ENCODE measurements at regions not wholly inside any gene's neighbourhood (a gene's known extent, or its start where the extent isn't known, plus 50 kb on each side); places are given as distances from the start of the nearest gene placed in this dataset.

DNA sequence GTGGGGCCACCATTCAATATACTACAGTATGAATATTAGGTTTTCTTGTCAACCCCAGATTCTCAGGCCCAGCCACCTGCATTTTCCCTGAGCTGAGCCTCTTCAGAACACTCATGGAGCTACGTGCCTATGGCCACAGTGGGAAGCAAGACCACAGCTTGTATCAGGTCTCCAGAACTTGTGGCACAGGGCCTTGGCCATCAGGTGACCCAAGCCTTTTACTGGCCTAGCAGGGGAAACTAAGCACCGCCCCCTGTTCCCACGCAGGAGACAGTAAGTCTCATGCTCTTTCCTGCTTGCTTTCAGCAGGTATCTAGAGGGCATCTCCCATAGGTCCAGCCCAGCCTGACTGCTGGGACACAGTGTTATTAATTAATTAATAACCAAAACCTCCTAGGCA, 138.4 kb upstream of the MAMLD1 start:
- H3K36me3 ChIP-seq (ENCODE audit: control insufficient read depth in 2 of 3, insufficient read depth in 3 of 3, low read length in 3 of 3): no peaks in the 10 kb centered on the region
- Mint-ChIP-seq H3K9me3 (no peaks in the 10 kb centered on the region), H3K27ac (no peak overlapping the region), H3K27me3 (peaks cover 0 to 4% (median 0%) of the 10 kb centered on the region in 5 donors), H3K4me1 (peaks cover 0 to 3% (median 0%) of the 10 kb centered on the region in 7 donors), H3K4me3 (no peak overlapping the region), H3K36me3 (no peaks in the 10 kb centered on the region)
- H3K9me3 ChIP-seq (ENCODE audit: control insufficient read depth in 2 of 3, low read length in 3 of 3): no peaks in the 10 kb centered on the region
- no peak overlapping the region for H3K4me3 ChIP-seq (ENCODE audit: low read length)
- intact Hi-C loops (cut with micrococcal nuclease): no loop called here
- ChIA-PET POLR2A (no interaction called here), CTCF (no interaction called here)
- H3K4me1 ChIP-seq (ENCODE audit: control insufficient read depth in 2 of 2, insufficient read depth in 2 of 2, low read length in 2 of 2): no peaks in the 10 kb centered on the region
- no peaks in the 10 kb centered on the region for H3K27me3 ChIP-seq (ENCODE audit: control insufficient read depth in 2 of 2, insufficient read depth in 2 of 2, low read length in 2 of 2)
- ATAC-seq: no peak
- H3K27ac ChIP-seq (ENCODE audit: low read depth, low read length): no peak overlapping the region
- no peak for DNase-seq

DNA sequence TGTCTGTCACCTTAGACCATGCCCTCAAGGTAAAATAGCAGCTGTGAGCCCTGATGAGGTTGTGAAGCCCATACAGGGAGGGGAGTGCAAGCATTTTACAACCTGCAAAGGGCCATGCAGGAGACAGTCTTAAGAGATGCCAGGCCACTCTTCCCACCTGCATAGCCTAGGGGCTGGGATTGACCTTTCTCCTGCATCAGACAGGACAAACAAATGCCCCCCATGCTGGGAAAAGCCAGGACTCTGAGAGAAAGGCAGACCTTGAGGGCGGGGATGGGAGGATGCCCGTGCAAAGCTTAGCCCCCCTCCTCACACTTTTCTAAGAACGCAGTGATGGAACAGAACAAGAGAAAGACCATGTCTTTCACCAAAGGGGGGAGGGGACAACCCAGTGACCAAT, 137.9 kb upstream of the MAMLD1 start:
- no peaks in the 10 kb centered on the region for H3K9me3 ChIP-seq (ENCODE audit: control insufficient read depth in 2 of 3, low read length in 3 of 3)
- H3K9me3 Mint-ChIP-seq: no peaks in the 10 kb centered on the region

GRCh38 chrX:150225756-150226155, 137.4 kb upstream of the MAMLD1 start:
- DNase-seq (no peak), ATAC-seq (no peak)
- Mint-ChIP-seq H3K4me3 (no peak overlapping the region), H3K27me3 (peaks cover 0 to 4% (median 2%) of the 10 kb centered on the region in 5 donors), H3K4me1 (peaks cover 0 to 3% (median 0%) of the 10 kb centered on the region in 7 donors), H3K36me3 (no peaks in the 10 kb centered on the region), H3K27ac (no peak overlapping the region), H3K9me3 (no peaks in the 10 kb centered on the region)
- ChIA-PET POLR2A (no interaction called here), CTCF (no interaction called here)
- intact Hi-C loops (cut with micrococcal nuclease): no loop called here
- H3K36me3 ChIP-seq (ENCODE audit: control insufficient read depth in 2 of 3, insufficient read depth in 3 of 3, low read length in 3 of 3): no peaks in the 10 kb centered on the region
- H3K4me1 ChIP-seq (ENCODE audit: control insufficient read depth in 2 of 2, insufficient read depth in 2 of 2, low read length in 2 of 2): no peaks in the 10 kb centered on the region
- no peaks in the 10 kb centered on the region for H3K9me3 ChIP-seq (ENCODE audit: control insufficient read depth in 2 of 3, low read length in 3 of 3)
- H3K4me3 ChIP-seq (ENCODE audit: low read length): no peak overlapping the region
- no peaks in the 10 kb centered on the region for H3K27me3 ChIP-seq (ENCODE audit: control insufficient read depth in 2 of 2, insufficient read depth in 2 of 2, low read length in 2 of 2)
- H3K27ac ChIP-seq (ENCODE audit: low read depth, low read length): no peak overlapping the region

More for the DNA sequence above, 137.9 kb upstream of the MAMLD1 start:
- Histone ChIP-seq H3K4me1 (ENCODE audit: control insufficient read depth in 2 of 2, insufficient read depth in 2 of 2, low read length in 2 of 2) (no peaks in the 10 kb centered on the region), H3K27ac (ENCODE audit: low read depth, low read length) (no peak overlapping the region), H3K36me3 (ENCODE audit: control insufficient read depth in 2 of 3, insufficient read depth in 3 of 3, low read length in 3 of 3) (no peaks in the 10 kb centered on the region), H3K4me3 (ENCODE audit: low read length) (no peak overlapping the region), H3K27me3 (ENCODE audit: control insufficient read depth in 2 of 2, insufficient read depth in 2 of 2, low read length in 2 of 2) (no peaks in the 10 kb centered on the region)
- ChIA-PET POLR2A (no interaction called here), CTCF (no interaction called here)
- H3K4me3 Mint-ChIP-seq: no peak overlapping the region
- H3K4me1 Mint-ChIP-seq: peaks cover 0 to 3% (median 0%) of the 10 kb centered on the region in 7 donors
- ATAC-seq (no peak), DNase-seq (no peak)
- intact Hi-C loops (cut with micrococcal nuclease): no loop called here
- H3K27ac Mint-ChIP-seq: no peak overlapping the region
- peaks cover 0 to 4% (median under 1%) of the 10 kb centered on the region in 5 donors for H3K27me3 Mint-ChIP-seq
- no peaks in the 10 kb centered on the region for H3K36me3 Mint-ChIP-seq

DNA sequence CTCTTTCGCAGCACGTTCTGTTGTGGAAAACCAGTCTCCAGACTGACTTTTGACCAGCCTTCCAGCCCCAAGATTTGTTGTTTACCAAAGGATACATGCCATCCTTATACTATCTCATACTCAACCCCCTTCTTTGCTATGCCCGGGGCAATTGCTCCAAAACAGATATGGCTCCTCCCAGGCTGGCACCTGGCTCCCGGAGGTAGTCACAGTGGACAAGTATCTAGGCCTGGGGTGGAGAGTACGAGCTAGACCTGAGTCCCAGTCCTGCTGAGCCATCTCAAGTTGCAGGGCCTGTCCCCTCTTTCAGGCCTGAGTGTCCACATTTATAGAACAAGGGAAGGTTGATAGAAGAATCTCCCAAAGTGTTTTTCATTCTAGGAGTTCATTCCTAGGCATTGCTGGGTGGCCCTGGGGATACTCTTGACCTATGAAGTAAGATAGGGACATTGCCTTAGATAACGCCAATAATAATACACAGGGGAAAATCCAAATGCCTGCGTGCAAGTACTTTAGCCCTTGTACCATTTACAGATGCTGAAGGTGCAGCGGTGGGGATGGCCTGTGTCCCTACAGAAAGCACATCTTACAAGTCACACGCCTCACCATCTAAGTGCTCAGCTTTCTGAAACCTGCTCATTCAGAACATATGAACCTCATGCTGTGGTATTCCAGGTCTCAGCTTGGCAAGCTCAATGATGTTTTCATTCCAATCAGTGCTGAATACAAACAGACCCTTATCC, 136.7 kb upstream of the MAMLD1 start:
- Mint-ChIP-seq H3K27me3 (peaks cover 0 to 4% (median 1%) of the 10 kb centered on the region in 5 donors), H3K36me3 (no peaks in the 10 kb centered on the region), H3K27ac (no peak overlapping the region), H3K4me3 (no peak overlapping the region), H3K9me3 (no peaks in the 10 kb centered on the region), H3K4me1 (peaks cover 0 to 3% (median 0%) of the 10 kb centered on the region in 7 donors)
- ChIA-PET CTCF (no interaction called here), POLR2A (no interaction called here)
- Histone ChIP-seq H3K9me3 (ENCODE audit: control insufficient read depth in 2 of 3, low read length in 3 of 3) (no peaks in the 10 kb centered on the region), H3K27me3 (ENCODE audit: control insufficient read depth in 2 of 2, insufficient read depth in 2 of 2, low read length in 2 of 2) (no peaks in the 10 kb centered on the region), H3K4me1 (ENCODE audit: control insufficient read depth in 2 of 2, insufficient read depth in 2 of 2, low read length in 2 of 2) (no peaks in the 10 kb centered on the region), H3K36me3 (ENCODE audit: control insufficient read depth in 2 of 3, insufficient read depth in 3 of 3, low read length in 3 of 3) (no peaks in the 10 kb centered on the region), H3K4me3 (ENCODE audit: low read length) (no peak overlapping the region), H3K27ac (ENCODE audit: low read depth, low read length) (no peak overlapping the region)
- no peak for ATAC-seq
- no peak for DNase-seq
- intact Hi-C loops (cut with micrococcal nuclease): no loop called here

DNA sequence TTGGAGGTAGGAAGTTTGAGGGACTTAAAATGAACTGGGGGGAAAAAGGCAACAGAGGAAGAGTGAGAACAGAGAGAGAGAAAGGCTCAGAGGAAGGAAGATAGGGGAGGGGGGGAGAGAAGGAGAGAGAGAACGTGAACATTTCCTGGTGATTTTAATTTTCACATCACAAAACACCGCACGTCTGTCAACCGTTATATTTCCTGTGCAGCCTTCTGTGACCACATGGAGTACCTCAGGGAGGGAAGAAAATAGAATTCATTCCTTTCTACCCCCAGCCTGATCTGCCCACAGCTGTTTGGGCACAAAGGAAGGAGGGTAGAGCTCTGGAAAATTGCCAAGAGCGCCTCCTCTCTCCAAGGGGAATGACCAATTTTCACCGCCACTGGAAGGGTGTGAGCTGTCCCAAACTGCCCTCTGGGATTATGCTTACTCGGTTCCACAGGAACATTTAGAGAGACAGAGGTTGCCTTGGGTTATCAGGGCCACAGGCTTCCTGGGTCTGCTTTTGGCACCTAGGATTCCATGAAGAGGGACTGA, 135.7 kb upstream of the MAMLD1 start:
- Mint-ChIP-seq H3K27me3 (peaks cover 0 to 2% (median 0%) of the 10 kb centered on the region in 5 donors), H3K4me3 (no peak overlapping the region), H3K4me1 (peaks cover 0 to 3% (median 0%) of the 10 kb centered on the region in 7 donors), H3K9me3 (no peaks in the 10 kb centered on the region), H3K36me3 (no peaks in the 10 kb centered on the region), H3K27ac (no peak overlapping the region)
- no peak overlapping the region for H3K27ac ChIP-seq (ENCODE audit: low read depth, low read length)
- ChIA-PET CTCF (no interaction called here), POLR2A (no interaction called here)
- no peaks in the 10 kb centered on the region for H3K27me3 ChIP-seq (ENCODE audit: control insufficient read depth in 2 of 2, insufficient read depth in 2 of 2, low read length in 2 of 2)
- H3K4me3 ChIP-seq (ENCODE audit: low read length): no peak overlapping the region
- H3K36me3 ChIP-seq (ENCODE audit: control insufficient read depth in 2 of 3, insufficient read depth in 3 of 3, low read length in 3 of 3): no peaks in the 10 kb centered on the region
- DNase-seq (no peak), ATAC-seq (no peak)
- intact Hi-C loops (cut with micrococcal nuclease): no loop called here
- H3K4me1 ChIP-seq (ENCODE audit: control insufficient read depth in 2 of 2, insufficient read depth in 2 of 2, low read length in 2 of 2): no peaks in the 10 kb centered on the region
- no peaks in the 10 kb centered on the region for H3K9me3 ChIP-seq (ENCODE audit: control insufficient read depth in 2 of 3, low read length in 3 of 3)

GRCh38 chrX:150227873-150228410, 135.2 kb upstream of the MAMLD1 start:
- CTCF ChIA-PET: no interaction called here
- Mint-ChIP-seq H3K4me3 (no peak overlapping the region), H3K9me3 (no peaks in the 10 kb centered on the region), H3K27me3 (peaks cover 0 to 2% (median 0%) of the 10 kb centered on the region in 5 donors), H3K4me1 (peaks cover 0 to 3% (median 0%) of the 10 kb centered on the region in 7 donors), H3K36me3 (no peaks in the 10 kb centered on the region), H3K27ac (no peak overlapping the region)
- Histone ChIP-seq H3K9me3 (ENCODE audit: control insufficient read depth in 2 of 3, low read length in 3 of 3) (no peaks in the 10 kb centered on the region), H3K27ac (ENCODE audit: low read depth, low read length) (no peak overlapping the region), H3K27me3 (ENCODE audit: control insufficient read depth in 2 of 2, insufficient read depth in 2 of 2, low read length in 2 of 2) (no peaks in the 10 kb centered on the region), H3K36me3 (ENCODE audit: control insufficient read depth in 2 of 3, insufficient read depth in 3 of 3, low read length in 3 of 3) (no peaks in the 10 kb centered on the region), H3K4me1 (ENCODE audit: control insufficient read depth in 2 of 2, insufficient read depth in 2 of 2, low read length in 2 of 2) (no peaks in the 10 kb centered on the region), H3K4me3 (ENCODE audit: low read length) (no peak overlapping the region)
- DNase-seq (no peak), ATAC-seq (no peak)
- POLR2A ChIA-PET: no interaction called here
- intact Hi-C loops (cut with micrococcal nuclease): no loop called here

- no peak overlapping the region for H3K4me3 Mint-ChIP-seq
- POLR2A ChIA-PET: no interaction called here
- ATAC-seq (no peak), DNase-seq (no peak)
- no peaks in the 10 kb centered on the region for H3K9me3 Mint-ChIP-seq
- no peaks in the 10 kb centered on the region for H3K4me1 ChIP-seq (ENCODE audit: control insufficient read depth in 2 of 2, insufficient read depth in 2 of 2, low read length in 2 of 2)
- H3K9me3 ChIP-seq (ENCODE audit: control insufficient read depth in 2 of 3, low read length in 3 of 3): no peaks in the 10 kb centered on the region
- H3K27me3 Mint-ChIP-seq: peaks cover 0 to 2% (median 0%) of the 10 kb centered on the region in 5 donors
- intact Hi-C loops (cut with micrococcal nuclease): no loop called here
- no peak overlapping the region for H3K27ac Mint-ChIP-seq
- no peaks in the 10 kb centered on the region for H3K36me3 ChIP-seq (ENCODE audit: control insufficient read depth in 2 of 3, insufficient read depth in 3 of 3, low read length in 3 of 3)
- CTCF ChIA-PET: no interaction called here
- no peaks in the 10 kb centered on the region for H3K36me3 Mint-ChIP-seq
- H3K27ac ChIP-seq (ENCODE audit: low read depth, low read length): no peak overlapping the region
- H3K4me3 ChIP-seq (ENCODE audit: low read length): no peak overlapping the region
- H3K27me3 ChIP-seq (ENCODE audit: control insufficient read depth in 2 of 2, insufficient read depth in 2 of 2, low read length in 2 of 2): no peaks in the 10 kb centered on the region
- H3K4me1 Mint-ChIP-seq: peaks cover 0 to 3% (median 0%) of the 10 kb centered on the region in 7 donors
Measured at GRCh38 chrX:150228431-150228830, 134.7 kb upstream of the MAMLD1 start.
